ENCODE measurements at regions not wholly inside any gene's neighbourhood (a gene's known extent, or its start where the extent isn't known, plus 50 kb on each side); places are given as distances from the start of the nearest gene placed in this dataset.
A peak's percentile ranks its signal among the peaks of the same experiment; 100 is the strongest.

DNA sequence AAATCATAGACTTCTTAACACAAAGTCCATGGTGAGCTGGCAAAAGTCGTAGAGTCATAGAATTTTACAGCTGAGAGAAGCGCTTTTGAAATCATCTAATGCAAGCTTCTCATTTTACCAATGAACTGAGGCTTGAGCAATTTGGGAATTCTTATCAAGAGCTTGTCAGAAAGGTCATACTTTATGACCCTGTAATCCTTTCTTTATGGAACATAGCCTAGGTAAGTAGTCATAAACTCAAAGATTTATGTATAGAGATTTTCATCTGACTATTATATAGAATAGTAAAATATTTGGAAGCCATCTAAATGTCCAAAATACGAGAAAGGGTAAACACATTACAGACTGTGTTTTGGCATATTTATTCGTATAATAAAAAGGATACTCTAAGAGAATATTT, 563.5 kb downstream of the PCDH7 start:
- no peak for TF ChIP-seq POLR2AphosphoS5 (IDR thresholded peaks at IDR 0.05; ENCODE audit: low read depth, low read length)
- TF ChIP-seq CTCF (IDR thresholded peaks at IDR 0.05), result no peak
- TF ChIP-seq REST (IDR thresholded peaks at IDR 0.05; ENCODE audit: insufficient read depth in 1 of 2, low read depth in 2 of 2, low read length in 1 of 2), result no peak
- TF ChIP-seq SIN3A (IDR thresholded peaks at IDR 0.05; ENCODE audit: borderline replicate concordance, insufficient read depth, low read depth, low read length), result no peak
- peak; percentile 42; the same call in 1 of the 2 replicates for TF ChIP-seq TCF7L2 (IDR thresholded peaks at IDR 0.05; ENCODE audit: low read depth, low read length)

Data from Panc1 (cell line).